ENCODE measurements at regions not wholly inside any gene's neighbourhood (a gene's known extent, or its start where the extent isn't known, plus 50 kb on each side); places are given as distances from the start of the nearest gene placed in this dataset.
"Not testable (repeated sequence)": the region's sequence is repeated elsewhere in the genome, so short reads cannot be mapped to it uniquely, and the experiment has no call there.

DNA sequence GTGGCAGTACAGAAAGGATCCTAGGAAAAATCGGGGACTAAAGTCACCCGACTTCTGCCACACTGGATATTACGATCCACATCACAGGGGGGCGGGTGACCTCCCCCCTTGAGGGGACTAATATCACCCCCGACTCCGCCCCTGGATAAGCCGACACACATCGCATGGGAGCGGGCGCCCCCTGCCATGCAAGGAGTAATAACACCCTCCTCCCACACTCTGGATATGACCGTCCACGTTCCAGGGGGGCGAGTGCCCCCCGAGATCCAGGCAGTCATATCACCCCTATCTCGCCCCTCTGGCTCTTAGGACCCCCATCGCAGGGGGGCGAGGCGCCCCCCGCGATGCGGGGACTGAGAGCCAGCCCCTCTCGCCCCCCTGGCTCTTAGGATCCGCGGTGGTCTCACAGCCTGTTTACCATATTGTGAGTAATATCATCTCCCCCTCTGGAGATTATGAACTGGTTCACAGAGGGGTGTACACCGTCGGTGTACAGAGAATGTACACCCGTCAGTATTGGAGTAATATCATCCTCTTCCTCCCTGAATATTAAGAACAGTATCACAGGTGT lies 423.0 kb downstream of the DIRAS2 start:
- ATAC-seq, result peak; percentile 93
- intact Hi-C loops (cut with micrococcal nuclease), result loop anchor here (1.0 kb wide), 1 partner anchor 621 kb away; no protein-coding TSS in a partner anchor
- ChIA-PET POLR2A (no interaction called here), RAD21 (ENCODE audit: low non-redundant PET in 1 of 2, low total read pairs in 2 of 2, uncharacterized antibody in 2 of 2, unreplicated experiment in 2 of 2) (no interaction called here), CTCF (no interaction called here)
- no peak overlapping the region for H3K4me3 ChIP-seq (replicated peaks in 1 of 2; ENCODE audit: low read depth in 1 of 2, low read length in 2 of 2)
- DNase-seq (ENCODE audit: low read depth, low spot score), result no peak
- H3K4me2 ChIP-seq (ENCODE audit: low read length), result no peak overlapping the region
- H3K27ac ChIP-seq (ENCODE audit: low read depth, low read length), result no peak overlapping the region
- no TSS peak for BruUV-seq (replicated peaks)
- H3K4me1 ChIP-seq (ENCODE audit: control insufficient read depth in 1 of 2, insufficient read depth in 2 of 2, low read length in 2 of 2), result no peaks in the 10 kb centered on the region
- no peaks in the 10 kb centered on the region for H3K27me3 ChIP-seq (ENCODE audit: insufficient read depth, low read length)
- no peaks in the 10 kb centered on the region for H3K79me2 ChIP-seq (ENCODE audit: insufficient read depth, low read length)
- no peak overlapping the region for H2AFZ ChIP-seq (ENCODE audit: low read depth, low read length, poor library complexity, severe bottlenecking)
- H3K36me3 ChIP-seq (ENCODE audit: control insufficient read depth in 1 of 2, insufficient read depth in 2 of 2, low read length in 2 of 2), result no peaks in the 10 kb centered on the region
- no peaks in the 10 kb centered on the region for H4K20me1 ChIP-seq (ENCODE audit: insufficient read depth)
- no peaks in the 10 kb centered on the region for H3K9me3 ChIP-seq (ENCODE audit: control insufficient read depth in 1 of 2, insufficient read depth in 1 of 2, low read depth in 1 of 2, low read length in 2 of 2)
- TF ChIP-seq EGR1 (IDR thresholded peaks at IDR 0.05; ENCODE audit: low read depth), result no peak
- TF ChIP-seq RAD21 (IDR thresholded peaks at IDR 0.05; ENCODE audit: low read depth), result peak; percentile 59
- TF ChIP-seq, protein P1, sequence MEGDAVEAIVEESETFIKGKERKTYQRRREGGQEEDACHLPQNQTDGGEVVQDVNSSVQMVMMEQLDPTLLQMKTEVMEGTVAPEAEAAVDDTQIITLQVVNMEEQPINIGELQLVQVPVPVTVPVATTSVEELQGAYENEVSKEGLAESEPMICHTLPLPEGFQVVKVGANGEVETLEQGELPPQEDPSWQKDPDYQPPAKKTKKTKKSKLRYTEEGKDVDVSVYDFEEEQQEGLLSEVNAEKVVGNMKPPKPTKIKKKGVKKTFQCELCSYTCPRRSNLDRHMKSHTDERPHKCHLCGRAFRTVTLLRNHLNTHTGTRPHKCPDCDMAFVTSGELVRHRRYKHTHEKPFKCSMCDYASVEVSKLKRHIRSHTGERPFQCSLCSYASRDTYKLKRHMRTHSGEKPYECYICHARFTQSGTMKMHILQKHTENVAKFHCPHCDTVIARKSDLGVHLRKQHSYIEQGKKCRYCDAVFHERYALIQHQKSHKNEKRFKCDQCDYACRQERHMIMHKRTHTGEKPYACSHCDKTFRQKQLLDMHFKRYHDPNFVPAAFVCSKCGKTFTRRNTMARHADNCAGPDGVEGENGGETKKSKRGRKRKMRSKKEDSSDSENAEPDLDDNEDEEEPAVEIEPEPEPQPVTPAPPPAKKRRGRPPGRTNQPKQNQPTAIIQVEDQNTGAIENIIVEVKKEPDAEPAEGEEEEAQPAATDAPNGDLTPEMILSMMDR (IDR thresholded peaks at IDR 0.05 in 2 of 3, conservative IDR thresholded peaks at IDR 0.05 in 1 of 3; ENCODE audit: borderline replicate concordance in 1 of 3, insufficient read depth in 1 of 3, low read depth in 2 of 3, low read length in 2 of 3), result peak; percentile 34 to 67 (median 60); a peak in 5 of 6 replicates
- H3K9me2 ChIP-seq (ENCODE audit: insufficient read depth), result no peaks in the 10 kb centered on the region
- no peak overlapping the region for H3K9ac ChIP-seq (ENCODE audit: low read length)

DNA sequence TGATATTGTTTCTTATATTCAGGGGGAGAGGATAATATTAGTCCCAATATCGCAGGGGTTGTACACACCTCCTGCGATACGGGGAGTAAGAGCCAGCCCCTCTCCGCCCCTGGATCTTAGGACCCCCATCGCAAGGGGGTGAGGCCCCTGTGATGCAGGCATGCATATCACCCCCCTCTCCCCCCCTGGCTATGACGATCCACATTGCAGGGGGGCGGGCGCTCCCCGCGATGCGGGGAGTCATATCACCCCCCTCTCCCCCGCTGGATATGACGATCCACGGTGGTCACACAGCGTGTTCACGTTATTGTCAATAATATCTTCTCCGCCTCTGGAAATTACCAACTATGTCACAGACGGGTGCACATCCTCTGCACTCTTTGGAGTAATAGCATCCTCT lies 420.7 kb downstream of the DIRAS2 start:
- H3K9me2 ChIP-seq (ENCODE audit: insufficient read depth); H3K4me3 ChIP-seq (replicated peaks in 1 of 2; ENCODE audit: low read depth in 1 of 2, low read length in 2 of 2); ATAC-seq; H3K27ac ChIP-seq (ENCODE audit: low read depth, low read length); H3K36me3 ChIP-seq (ENCODE audit: control insufficient read depth in 1 of 2, insufficient read depth in 2 of 2, low read length in 2 of 2); H4K20me1 ChIP-seq (ENCODE audit: insufficient read depth); H2AFZ ChIP-seq (ENCODE audit: low read depth, low read length, poor library complexity, severe bottlenecking); intact Hi-C loops (cut with micrococcal nuclease); DNase-seq (ENCODE audit: low read depth, low spot score); H3K9me3 ChIP-seq (ENCODE audit: control insufficient read depth in 1 of 2, insufficient read depth in 1 of 2, low read depth in 1 of 2, low read length in 2 of 2); H3K9ac ChIP-seq (ENCODE audit: low read length); RAD21 ChIA-PET (ENCODE audit: low non-redundant PET in 1 of 2, low total read pairs in 2 of 2, uncharacterized antibody in 2 of 2, unreplicated experiment in 2 of 2); H3K4me2 ChIP-seq (ENCODE audit: low read length); H3K79me2 ChIP-seq (ENCODE audit: insufficient read depth, low read length); BruUV-seq (replicated peaks); H3K27me3 ChIP-seq (ENCODE audit: insufficient read depth, low read length); H3K4me1 ChIP-seq (ENCODE audit: control insufficient read depth in 1 of 2, insufficient read depth in 2 of 2, low read length in 2 of 2); POLR2A ChIA-PET; CTCF ChIA-PET: not testable (repeated sequence)
